ENCODE measurements at regions not wholly inside any gene's neighbourhood (a gene's known extent, or its start where the extent isn't known, plus 50 kb on each side); places are given as distances from the start of the nearest gene placed in this dataset.
"Not testable (repeated sequence)": the region's sequence is repeated elsewhere in the genome, so short reads cannot be mapped to it uniquely, and the experiment has no call there.

DNA sequence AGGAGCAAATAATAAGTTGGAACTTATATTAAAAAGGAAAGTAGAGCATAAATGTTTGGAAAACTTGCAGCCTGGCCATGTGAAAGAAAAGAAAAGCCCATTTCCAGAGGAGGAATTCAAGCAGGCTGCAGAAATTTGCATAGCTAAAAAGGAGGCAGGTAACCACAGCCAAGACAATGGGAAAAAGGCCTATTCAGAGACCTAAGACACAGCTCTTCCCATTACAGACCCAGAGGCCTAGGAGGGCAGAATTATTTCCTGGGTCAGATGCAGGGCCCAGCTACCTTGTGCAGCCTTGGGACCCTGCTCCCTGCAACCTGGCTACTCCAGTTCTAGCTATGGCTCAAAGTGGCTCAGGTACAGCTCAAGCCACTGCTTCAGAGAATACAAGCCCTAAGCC is 234.6 kb upstream of the BCHE start:
- peak; percentile 17 for DNase-seq (ENCODE audit: low spot score)

DNA sequence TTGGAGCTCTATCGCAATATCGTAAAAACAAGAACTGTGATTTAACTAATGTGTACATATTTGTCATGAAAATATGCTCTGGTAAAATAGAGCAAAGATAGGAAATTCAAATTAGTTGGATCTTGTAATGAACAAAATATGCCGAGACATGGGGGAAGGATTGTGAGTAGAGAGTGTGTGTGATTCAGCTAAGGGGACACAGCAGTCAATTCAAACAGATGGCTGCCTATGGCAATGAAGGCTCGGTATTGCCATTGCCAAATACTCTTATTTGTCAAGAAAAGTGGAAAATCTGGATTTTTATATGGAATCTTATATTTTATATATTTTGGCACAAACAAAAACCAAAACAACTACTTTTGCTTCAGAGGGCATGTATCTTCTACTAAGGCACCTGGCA is 227.3 kb upstream of the BCHE start:
- no peak for DNase-seq (ENCODE audit: low spot score)

DNA sequence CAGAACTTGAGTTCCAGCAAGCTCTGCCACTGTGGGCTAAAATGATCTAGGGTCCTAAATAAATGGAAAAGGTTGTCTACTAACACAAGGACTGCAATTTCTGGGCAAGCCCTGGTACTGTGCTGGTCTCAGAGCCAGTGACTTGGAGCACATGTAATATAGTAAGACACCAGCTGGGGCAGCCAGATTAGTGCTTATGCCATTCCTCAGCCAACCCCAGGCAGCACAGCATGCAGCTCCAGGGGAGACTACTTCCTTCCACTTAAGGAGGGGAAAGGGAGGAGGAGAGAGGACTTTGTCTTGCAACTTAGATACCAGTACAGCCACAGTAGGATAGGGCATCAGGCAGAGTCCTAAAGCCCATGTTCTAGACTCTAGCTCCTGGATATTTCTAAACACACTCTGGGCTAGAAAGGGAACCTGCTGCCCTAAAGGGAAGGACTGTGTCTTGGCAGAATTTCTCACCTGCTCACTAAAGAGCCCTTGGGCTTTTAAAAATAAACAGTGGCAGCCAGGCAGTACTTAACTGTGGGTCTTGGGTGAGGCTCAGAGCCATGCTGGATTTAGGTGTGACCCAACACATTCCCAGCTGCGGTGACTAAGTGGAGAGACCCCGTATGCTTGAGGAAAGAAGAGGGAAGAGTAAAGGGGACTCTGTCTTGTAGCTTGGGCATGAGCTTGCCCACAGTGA is 223.7 kb upstream of the BCHE start:
- DNase-seq (ENCODE audit: low spot score) = no peak

DNA sequence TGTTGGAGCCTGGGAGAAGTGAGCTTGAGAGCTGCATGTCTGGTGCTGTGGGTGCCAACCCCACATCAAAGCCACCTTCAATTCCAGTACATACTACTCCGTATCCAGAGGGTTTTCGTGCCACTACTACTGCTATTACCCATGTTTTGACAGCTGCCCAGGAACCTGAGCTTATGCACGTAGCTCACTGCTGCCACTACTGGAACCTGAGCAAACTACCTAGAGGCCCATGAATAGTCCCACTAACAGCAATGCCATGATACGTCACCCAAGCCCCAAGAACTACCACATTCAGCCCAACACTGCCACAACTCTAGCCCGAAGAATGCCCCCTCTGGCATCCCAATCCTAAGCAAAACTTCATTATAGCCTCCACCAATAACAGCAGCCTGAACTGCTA is 215.2 kb upstream of the BCHE start:
- peak; percentile 23 for DNase-seq (ENCODE audit: low spot score)

DNA sequence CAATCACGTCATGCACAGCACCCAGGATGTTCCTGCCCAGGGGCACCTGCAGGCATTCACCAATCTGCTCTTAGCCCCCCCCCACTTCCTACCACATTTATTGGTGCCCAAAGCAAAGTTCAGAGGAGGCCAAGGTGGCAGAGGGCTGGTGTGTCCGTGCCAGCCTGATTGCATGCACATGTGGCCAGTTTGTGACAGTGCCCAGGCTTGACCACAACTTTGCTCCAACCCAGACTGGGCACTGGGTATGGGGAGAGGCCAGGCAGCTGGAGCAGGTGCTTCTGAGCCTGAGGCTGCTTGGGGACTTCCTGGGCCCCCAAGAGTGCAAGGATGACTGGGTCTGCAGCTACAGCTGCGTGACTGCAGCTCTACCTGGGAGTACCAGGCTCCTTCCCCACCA is 192.3 kb upstream of the BCHE start:
- no peak for DNase-seq (ENCODE audit: low spot score)

DNA sequence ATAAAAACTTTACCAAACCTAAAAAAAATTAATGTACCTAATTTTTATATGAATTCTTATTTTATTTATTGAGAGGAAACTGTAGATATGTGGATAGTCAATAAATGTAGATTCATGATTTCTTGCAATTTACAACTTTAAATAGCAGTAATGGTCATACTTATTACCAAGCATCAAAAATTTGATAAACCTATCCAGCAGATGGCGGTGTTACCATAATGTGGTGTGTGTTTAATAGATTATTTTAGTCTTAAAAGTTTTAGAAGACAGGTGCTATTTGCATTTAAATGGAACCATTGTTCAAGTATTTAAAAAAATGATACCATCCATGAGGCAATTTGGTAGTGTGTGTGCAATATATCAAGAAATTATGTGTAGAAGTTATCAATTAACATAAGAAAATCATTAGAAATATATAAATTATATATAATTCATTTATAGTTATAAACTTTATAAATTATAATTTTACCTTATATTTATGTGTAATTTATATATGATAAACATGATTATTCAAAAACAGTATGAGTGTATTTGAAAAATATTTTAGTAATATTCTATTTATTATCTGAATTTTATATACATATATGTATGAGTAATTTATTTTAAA is 176.0 kb upstream of the BCHE start:
- peak; percentile 16 for DNase-seq (ENCODE audit: low spot score)

DNA sequence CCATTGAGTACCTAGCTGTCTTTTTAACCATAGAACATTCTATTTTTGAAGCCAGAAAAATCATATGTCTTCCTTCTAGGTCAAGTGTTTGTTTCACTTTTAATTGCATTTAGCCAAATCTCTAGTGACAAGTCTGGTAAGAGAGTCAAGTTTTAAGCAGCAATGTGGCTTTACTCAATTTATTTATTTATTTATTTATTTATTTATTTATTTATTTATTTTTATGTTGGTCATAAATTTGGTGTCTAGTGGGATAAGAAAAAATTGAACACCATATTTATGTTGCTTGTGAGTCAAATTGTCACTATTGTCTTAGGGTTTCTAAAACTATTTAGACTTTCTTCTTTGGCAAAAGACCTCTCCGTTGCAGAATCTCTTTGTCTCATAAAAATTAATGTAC is 174.5 kb upstream of the BCHE start:
- DNase-seq (ENCODE audit: low spot score) = no peak

DNA sequence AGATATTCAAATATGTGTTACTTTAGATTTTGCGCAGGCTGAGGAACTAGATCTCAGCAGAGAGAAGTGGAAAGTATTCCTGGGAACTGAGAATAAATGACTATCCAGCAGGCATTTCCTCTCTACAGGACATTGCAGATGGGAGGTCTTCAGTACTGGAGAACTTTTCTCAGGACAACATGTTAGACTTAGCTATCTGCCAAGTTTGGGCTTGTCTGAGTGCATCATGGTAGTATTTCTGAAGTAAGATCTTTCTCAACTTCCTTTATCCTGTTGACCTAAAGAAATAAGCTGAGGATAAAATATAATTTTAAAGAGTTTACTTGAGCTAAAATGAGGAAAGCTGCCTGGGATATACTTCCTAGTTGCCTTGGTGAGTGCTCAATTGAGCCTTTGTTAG is 167.9 kb upstream of the BCHE start:
- no peak for DNase-seq (ENCODE audit: low spot score)

DNA sequence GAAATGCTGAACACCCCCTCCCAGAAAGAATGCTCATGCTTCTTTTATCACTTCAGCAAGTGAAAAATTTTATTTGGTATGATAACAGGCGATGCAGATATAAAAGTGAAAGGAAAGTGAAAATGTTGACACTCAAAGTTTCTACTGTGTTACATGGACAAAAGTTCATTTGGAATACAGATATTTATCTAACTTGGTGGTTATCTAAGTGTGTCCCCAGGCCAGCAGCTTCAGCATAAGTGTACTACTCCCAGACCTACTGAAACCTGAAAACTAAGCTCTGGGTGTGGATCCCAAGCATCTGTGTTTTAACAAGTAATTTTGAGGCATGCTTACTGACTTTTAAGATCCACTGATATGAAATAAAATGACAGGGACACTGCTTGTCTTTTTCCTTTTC is 157.1 kb upstream of the BCHE start:
- no peak for DNase-seq (ENCODE audit: low spot score)

DNA sequence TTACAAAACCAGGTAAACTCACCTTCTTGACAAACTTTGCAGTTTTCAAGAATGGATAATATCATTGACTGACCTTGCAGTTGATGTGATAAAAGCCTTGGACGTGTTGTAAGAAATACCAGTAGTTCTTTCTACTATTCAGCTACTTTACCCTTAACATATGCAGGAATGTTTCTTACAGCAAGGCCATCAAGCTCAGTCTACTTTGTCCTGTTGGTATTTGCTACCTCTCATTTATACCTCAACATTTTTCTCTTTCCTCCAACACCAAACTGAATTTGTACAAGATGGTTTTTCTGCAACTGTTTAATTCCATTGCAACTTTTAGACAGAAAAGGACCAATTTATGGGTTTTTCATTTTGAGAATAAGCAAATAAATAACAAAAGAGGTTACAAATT is 147.4 kb upstream of the BCHE start:
- DNase-seq (ENCODE audit: low spot score) = peak; percentile 19

DNA sequence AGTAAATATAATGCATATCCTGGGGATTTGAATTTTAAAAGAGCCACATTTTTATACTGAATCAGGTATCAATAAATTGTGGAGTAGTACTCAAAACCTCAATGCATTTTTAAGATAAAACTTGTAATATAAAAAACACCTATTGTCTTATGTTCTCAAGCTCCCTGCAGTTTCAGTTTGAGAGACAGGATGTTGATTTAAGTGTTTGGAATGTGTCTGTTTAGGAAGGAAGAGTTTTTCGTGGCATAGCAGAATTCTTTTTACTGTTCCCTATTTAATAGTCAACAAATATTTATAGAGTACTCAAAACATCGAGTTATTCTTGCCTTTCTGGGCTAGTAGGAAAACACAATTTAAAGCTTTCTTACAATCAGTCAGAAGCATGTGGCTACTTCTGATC is 146.1 kb upstream of the BCHE start:
- no peak for DNase-seq (ENCODE audit: low spot score)

DNA sequence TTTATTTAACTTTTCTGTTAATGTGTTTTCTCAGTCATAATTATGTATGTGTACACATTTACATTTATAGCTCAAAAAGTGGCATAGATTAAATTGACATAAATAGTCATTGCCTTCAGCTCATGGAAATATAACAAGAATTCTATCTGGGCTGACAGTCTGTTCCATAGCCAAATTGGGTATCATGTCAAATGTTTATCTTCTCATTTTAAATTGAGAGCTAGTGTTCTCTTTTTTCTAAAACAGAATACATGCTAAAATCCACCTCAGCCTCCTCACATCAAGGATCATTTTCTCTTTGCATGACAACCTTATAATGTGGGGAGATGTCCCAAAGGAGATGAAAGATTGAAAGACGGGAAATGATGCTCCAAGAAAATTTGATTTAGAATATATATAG is 144.1 kb upstream of the BCHE start:
- DNase-seq (ENCODE audit: low spot score) = no peak

DNA sequence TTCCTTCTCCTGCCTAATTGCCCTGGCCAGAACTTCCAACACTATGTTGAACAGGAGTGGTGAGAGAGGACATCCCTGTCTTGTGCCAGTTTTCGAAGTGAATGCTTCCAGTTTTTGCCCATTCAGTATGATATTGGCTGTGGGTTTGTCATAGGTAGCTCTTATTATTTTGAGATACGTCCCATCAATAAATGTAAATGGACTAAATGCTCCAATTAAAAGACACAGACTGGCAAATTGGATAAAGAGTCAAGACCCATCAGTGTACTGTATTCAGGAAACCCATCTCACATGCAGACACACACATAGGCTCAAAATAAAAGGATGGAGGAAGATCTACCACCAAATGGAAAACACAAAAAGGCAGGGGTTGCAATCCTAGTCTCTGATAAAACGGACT is 123.6 kb upstream of the BCHE start:
- not testable (repeated sequence) for DNase-seq (ENCODE audit: low spot score)

DNA sequence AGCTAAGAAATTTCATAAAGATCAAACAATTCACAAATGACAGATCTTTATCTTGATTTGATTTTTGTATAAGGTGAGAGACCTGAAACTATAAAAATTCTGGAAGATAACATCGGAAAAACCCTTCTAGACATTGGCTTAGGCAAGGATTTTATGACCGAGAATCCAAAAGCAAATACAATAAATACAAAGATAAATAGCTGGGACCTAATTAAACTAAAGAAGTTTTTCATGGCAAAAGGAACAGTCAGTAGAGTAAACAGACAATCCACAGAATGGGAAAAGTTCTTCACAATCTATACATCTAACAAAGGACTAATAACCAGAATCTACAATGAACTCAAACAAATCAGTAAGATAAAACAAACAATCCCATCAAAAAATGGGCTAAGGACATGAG is 116.9 kb upstream of the BCHE start:
- DNase-seq (ENCODE audit: low spot score) = no peak

DNA sequence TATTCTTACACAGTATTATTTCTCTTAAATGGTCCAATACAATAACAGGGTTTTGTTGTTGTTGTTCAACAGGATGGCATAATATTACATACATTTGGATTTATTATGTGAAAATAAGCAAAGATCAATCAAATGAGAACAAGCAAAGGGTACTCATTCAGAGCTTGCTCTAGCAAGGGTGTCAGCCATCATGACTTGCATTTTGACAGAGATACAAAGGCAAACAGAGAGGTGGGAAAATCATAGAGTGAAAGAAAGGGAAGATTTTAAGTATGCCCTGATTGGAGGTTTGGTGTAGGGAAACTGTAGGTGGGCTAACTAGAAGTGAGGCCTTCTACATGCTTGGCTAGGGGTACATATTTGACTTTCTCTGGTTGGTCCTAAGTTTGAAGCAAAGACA is 109.1 kb upstream of the BCHE start:
- DNase-seq (ENCODE audit: low spot score) = no peak

DNA sequence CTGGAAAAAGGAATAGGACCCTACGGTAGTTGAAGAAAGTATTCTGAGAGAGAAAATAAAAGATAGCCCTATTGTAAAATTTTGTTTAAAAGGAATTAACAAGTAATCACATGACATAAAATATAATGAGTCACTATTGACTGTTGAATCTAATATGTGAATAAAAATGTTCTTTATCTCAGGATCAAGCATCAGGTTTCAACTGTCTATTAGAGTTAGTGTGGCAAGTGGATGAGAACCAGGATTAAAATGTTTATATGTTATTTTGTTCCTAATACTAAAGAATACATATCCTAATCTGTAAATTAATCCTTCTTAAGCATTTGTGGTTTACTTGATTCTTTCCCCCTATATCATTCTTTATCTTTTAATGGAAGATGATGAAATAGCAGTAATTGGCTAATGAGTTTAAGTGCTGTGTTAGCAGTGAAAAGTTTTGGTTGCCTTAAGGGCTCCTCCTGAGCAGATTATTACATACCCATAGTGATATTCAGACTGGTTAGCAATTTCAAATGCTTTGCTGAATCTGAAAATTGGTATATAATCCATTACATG is 101.8 kb upstream of the BCHE start:
- DNase-seq (ENCODE audit: low spot score) = no peak

DNA sequence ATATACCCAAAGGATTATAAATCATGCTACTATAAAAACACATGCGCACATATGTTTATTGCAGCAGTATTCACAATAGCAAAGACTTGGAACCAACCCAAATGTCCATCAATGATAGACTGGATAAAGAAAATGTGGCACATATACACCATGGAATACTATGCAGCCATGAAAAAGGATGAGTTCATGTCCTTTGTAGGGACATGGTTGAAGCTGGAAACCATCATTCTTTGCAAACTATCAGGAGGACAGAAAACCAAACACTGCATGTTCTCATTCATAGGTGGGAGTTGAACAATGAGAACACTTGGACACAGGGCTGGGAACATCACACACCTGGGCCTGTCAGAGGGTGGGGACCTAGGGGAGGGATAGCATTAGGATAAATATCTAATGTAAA is 98.9 kb upstream of the BCHE start:
- not testable (repeated sequence) for DNase-seq (ENCODE audit: low spot score)

DNA sequence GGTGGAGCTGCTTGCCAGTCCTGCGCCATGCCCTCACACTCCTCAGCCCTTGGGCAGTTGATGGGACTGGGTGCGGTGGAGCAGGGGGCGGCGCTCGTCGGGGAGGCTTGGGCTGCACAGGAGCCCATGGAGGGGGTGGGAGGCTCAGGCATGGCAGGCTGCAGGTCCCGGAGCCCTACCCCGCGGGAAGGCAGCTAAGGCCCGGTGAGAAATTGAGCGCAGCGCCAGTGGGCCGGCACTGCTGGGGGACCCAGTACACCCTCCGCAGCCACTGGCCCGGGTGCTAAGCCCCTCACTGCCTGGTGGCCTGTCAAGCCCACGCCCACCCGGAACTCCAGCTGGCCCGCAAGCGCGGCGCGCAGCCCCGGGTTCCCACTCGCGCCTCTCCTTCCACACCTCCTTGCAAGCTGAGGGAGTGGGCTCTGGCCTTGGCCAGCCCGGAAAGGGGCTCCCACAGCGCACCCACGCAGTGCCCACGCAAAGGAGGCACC is 87.1 kb upstream of the BCHE start:
- DNase-seq (ENCODE audit: low spot score) = not testable (repeated sequence)

DNA sequence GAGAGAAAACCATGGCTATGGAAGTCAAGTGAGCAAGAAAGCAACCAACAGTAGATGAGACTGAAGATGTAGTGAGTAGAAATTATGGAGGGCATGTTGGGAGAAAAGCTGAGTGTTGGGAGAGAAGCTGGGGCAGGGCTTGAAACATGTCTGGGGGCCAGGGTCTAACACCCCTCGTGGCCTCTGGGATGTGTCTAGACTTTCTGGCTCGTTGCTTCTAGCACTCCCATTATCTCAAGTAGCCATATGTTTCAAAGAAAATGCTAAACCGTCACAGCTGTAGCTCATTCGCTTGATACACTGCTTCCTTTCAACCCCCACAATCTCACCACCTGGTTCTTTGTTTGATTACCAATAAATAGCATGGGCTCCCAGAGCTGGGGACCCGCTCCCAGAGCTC is 83.8 kb upstream of the BCHE start:
- DNase-seq (ENCODE audit: low spot score) = no peak

DNA sequence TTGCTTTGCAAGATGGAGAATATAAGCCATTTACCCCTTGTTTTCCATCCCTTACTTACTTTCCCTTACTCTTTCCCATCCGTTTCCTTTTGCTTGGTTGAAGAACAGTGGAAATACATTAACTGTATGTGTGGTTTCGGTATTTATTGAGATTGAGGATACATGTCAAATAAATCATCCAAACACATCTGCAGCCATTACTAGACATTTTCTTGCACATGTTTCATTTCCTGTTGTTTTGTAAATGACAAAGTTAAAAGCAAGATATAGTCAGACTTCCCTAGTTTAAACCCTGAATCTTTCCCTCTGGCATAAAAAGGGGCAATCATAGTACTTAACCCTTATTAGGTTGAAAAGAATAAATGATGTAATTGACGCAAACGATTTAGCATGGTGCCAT is 82.1 kb upstream of the BCHE start:
- DNase-seq (ENCODE audit: low spot score) = no peak

DNA sequence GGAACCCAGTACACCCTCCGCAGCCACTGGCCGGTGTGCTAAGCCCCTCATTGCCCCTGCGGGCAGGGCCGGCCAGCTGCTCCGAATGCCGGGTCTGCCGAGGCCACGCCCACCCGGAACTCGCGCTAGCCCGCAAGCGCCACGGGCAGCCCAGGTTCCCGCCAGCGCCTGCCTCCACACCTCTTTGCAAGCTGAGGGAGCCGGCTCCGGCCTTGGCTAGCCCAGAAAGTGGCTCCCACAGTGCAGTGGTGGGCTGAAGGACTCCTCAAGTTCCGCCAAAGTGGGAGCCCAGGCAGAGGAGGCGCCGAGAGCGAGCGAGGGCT is 81.4 kb upstream of the BCHE start:
- DNase-seq (ENCODE audit: low spot score) = no peak

DNA sequence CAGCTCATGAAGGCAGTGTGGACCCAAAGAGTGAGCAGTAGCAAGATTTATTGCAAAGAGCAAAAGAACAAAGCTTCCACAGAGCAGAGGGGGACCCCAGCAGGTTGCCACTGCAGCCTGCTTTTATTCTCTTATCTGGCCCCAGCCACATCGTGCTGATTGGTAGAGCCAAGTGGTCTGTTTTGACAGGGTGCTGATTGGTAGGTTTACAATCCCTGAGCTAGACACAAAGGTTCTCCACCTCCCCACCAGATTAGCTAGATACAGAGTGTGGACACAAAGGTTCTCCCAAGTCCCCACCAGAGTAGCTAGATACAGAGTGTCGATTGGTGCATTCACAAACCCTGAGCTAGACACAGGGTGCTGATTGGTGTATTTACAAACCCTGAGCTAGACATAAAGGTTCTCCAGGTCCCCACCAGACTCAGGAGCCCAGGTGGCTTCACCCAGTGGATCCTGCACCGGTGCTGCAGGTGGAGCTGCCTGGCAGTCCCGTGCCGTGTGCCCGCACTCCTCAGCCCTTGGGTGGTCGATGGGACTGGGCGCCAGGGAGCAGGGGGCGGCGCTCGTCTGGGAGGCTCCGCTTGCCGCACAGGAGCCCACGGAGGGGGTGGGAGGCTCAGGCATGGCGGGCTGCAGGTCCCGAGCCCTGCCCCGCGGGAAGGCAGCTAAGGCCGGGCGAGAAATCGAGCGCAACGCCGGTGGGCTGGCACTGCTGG is 80.9 kb upstream of the BCHE start:
- not testable (repeated sequence) for DNase-seq (ENCODE audit: low spot score)

DNA sequence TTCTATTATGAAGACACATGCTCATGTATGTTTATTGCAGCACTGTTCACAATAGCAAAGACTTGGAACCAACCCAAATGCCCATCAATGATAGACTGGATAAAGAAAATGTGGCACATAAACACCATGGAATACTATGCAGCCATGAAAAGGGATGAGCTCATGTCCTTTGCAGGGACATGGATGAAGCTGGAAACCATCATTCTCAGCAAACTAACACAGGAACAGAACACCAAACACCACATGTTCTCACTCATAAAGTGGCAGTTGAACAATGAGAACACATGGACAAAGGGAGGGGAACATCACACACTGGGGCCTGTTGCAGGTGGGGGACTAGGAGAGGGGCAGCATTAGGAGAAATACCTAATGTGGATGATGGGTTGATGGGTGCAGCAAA is 77.9 kb upstream of the BCHE start:
- DNase-seq (ENCODE audit: low spot score) = not testable (repeated sequence)
